LoVo (cell line): ENCODE measurements at regions not wholly inside any gene's neighbourhood (a gene's known extent, or its start where the extent isn't known, plus 50 kb on each side); places are given as distances from the start of the nearest gene placed in this dataset.

ENCODE experiments used
- DNase-seq: peaks from one replicate; pipeline ENCODE4 v3.0.0-alpha.2; 2016; ENCODE audit warnings: low spot score

DNA sequence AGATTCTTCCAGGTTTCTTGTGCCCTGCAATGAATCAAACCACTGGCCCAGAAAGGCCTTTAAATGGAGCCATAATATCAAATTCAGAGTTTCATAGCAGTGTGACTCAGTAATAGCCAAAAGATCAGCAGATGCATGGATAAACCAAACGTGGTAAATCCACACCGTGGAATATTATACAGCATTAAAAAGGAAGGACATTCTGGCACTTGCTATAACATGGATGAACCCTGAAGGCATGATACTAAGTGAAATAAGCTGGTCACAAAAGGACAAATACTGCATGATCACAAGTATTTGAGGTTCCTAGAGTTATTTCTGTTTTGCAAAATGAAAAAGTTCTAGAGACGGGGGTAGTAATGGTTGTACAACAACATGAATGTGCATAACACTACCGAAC, 140.1 kb downstream of the TOMM20 start:
- DNase-seq, result no peak

DNA sequence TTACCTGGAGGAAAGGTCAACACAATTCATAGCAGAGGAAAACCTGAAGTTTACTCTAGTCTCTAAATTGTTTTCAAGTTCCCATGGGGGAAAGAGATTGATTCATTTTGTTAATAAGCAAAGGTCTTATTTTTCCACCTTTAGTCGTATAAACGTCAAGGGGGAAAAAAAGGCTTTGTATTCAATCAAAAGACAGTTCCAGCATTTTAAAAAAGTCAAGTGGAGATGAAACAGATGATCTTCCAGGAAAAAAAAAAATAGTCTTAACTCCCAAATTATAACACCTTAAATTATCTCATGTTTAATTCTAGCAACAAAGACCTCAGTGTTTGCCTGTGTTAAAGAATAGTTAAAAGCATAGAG, 140.5 kb downstream of the TOMM20 start:
- no peak for DNase-seq

DNA sequence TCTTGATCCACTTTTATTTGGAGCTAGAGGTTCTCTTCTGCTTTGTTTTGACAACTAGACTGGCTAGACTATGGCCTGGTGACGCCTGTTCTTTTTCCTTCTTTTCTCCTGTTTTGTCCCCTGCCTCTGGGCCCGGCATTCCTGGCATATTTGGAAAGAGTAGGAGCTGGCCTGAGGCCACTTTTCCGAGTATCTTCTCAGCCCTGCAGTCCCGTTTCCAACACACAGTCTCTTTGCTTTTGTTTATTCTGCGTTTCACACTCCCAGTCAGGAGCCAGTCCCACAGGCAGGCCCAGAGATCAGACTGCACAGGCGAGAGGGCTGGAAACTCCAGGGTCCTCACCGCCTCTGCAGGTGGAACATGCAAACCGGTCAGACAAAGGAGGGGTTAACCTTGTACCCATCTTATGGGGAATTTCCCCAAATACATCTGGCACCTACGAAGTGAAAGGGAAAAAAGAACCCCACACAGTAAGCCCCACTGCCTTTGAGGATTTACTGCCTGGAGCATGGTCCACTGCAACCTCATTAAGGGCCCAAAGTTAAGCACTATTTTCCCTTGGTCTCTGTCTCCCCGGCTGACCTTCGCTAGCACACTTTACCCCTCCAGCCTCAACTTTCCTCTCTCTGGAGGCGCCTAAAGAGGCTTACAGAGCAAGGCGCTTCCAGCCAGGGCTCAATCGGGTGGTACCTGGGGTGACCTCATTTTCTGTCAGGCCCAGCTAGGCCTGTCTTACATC, 141.1 kb downstream of the TOMM20 start:
- DNase-seq, result no peak

DNA sequence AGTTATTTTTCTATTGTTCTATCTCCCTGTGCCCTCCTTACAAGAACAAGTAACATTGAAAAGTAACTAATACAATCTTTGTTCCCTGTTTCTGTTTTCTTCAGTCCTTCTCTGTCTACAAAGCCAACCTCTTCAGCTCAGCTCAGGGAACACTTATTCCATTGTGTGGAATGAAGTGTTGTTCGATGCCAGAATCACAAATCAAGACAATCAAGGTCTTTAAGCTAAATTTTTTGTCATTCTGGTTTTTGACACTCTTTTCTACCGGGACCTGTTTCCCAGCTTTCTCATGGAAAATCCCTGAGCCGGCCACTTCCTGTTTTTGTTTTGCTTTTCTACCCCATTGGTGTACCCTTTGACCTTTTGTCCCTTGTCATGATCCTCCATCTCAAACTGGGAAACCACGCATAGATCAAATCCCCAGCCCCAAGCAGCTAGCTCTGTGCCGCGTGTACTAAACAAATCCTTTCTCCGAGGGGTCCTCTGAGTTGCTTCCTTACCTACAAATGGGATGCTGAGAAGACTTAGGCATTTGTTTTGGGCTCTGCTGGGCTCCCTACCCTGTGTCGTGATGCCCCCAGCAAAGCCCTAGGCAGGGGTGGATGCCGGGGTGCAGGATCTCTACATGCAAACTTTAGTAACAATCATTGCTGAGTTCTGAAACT, 141.8 kb downstream of the TOMM20 start:
- DNase-seq, result no peak

DNA sequence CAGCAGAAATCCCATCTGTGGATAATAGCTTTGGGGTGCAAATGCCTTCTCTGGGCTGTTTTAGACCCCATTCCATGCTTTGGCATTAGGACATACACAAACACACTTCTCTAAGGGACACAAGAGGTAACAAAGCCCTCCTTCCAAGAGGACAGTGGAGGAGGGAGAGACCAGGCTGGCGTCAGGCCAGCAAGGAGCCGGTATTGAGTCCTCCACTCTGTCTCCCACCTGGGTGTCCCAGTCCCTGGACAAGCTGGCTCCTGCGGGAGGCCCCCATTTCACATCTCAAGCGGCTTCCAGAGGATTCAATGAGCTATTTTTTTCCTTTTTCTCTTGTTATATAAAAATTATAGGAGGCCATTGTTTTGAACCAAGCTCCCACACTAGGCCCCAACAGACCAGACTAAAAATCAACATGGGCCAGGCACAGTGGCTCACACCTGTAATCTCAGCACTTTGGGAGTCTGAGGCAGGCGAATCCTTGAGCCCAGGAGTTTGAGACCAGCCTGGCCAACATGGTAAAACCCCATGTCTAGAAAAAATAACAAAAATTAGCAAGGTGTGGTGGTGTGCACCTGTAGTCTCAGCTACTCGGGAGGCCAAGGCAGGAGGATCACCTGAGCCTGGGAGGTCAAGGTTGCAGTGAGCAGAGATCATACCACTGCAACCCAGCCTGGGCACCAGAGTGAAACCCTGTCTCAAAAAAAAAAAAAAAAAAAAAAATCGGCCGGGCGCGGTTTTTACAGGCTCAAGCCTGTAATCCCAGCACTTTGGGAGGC, 142.9 kb downstream of the TOMM20 start:
- DNase-seq, result no peak

DNA sequence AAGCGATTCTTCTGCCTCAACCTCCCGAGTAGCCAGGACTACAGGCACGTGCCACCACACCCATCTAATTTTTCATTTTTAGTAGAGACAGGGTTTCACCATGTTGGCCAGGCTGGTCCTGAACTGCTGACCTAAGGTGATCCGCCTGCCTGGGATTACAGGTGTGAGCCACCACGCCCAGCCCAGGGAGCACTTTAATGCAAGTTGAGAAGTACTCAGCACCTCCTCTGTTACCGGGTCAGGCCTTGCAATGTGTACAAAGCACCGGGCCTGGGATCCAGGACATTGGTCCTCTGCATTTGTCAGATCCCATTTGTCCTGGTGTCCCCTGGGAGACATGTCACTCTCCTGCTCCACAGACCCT, 143.6 kb downstream of the TOMM20 start:
- DNase-seq, result no peak

DNA sequence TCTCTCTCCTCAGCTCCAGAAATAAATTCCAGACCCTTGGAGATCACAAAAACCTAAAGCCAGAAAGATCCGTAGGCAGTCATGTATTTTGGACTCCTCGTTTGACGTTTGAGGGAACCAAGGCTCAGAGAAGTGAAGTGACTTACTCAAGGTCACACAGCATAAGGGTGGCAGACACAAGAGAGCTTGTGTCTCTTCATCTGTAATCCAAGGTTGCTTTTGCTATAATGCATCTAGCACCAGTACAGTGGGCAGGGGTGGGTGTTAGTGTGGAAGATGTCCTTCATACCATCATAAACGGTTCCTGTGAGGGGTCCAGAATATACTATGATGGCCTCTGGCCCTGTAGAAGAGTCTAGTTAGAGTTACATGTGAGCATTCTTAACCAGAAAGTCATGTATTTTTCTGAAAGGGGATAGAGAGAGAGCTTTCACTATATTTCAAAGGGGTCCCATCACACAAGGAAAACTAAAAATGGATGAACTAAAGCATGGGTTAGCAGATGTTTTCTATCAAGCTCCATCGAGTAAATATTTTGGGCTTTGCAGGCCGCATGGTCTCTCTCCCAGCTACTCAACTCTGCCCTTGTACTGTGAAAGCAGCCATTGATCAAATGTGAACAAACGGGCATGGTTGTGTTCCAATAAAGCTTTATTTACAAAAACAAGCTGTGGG, 144.9 kb downstream of the TOMM20 start:
- no peak for DNase-seq

DNA sequence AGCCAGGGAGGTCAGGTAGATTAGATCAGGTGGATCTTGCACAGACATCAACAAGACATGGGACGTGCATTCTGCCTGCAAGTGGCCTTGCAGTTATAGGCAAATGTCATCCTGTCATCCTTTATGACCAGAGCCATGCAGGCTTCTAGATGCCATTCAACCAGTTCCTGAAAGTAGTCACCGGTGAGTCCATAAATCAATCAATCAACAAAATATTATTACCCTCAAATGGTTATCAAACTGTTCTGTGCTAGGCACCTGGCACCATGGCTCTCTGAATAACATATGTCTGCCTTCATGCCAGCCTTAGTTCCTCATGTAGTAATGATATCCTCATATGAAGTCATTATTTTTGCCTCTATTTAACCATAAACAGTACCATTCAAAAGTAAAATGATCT, 146.9 kb downstream of the TOMM20 start:
- DNase-seq, result no peak

DNA sequence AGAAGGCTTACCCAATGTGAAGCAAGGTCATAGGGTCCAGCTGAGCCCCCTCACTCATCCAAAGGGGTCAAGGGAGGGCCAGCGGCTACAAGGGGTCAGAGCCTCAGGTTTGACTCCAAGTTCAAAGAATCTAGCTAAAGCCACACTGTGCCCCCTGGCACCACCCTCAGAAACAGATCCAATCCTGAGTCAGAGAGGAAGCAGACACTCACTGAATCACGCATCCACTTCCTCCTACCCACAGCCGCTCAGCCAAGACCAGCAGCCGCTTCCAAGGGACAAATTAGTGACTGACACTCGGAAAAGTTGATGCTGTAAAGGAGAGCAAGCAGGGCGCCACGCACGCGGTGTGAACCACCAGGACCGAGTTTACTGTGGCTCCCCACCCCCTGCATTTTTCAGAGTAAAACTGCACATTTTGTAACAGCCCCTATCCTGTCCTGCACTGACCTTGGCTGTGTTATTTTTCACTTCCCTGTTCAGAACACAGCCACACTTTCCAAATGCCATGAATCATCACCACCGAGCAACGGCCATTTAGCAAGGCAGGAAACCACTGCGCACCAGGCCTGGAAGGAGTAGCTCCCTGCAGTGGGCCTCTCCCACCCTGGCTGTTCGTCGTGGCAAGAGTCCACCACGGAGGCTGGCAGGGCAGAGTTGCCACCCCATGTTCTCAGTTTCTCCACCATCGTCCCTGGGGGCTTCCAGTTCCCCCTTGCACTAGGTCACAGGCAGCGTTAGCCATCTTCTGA, 147.8 kb downstream of the TOMM20 start:
- peak; percentile 56 for DNase-seq

DNA sequence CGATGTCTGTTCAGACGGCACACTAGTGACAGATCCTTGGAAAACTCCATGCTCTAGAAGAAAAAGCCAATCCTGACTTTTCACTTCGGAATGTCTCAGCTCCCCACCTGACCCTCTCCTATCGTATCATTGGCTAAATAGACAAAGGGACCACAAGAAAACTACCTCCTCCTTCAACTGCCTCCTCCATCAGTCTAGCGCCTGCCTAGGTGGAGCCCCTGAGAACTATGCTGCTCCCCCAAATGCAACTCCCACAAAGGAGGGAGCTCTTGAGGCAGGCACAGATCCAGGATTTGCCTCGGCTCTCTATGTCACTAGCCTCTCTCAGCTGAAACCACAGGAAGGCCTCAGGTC, 148.4 kb downstream of the TOMM20 start:
- DNase-seq, result no peak

DNA sequence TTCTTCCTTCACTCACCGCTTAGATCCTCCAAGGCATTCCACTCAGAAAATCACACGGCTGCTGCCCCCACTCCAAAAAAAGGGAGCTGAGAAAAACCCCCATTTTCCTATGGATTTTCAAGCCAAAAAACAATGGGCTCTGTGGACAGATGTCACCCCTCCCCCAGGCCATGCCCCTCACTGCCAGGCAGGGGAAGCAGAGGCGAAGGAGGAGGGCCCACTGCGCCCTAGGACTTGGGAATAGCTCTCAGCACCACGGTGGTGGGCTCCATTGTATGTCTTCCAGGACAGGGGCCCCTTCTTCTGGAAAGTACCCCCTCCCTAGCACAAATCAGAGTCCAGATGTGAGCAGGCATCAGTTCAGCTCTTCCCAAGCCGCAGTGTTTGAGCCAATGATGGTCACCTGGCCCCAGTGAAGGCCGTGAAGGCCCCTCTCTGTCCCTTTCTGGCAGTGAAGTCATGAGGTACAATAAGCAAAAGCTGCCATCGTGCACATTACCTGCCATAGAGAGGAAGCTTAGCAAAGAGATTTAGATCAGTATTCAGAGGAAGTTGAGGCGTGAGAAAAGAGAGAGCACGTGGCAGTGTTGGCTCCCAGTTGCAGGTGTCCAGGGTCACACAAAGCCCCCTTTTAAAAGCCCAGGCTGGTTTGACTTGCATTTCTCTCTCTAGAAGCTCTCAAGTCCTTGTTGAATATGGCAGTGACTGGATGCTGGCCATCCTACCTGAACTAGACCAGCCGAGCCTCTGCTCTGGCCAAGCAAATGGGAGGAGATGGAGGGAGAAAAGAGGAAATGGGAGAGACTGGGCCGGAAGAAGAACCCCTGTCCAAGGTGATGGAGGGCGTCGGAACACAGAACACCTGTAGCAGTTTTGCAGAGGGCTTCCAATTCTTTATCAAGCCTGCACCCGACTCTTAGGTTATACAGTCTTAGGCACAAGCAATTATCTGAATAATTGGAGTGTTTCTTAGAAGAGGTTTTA, 149.0 kb downstream of the TOMM20 start:
- DNase-seq, result no peak

DNA sequence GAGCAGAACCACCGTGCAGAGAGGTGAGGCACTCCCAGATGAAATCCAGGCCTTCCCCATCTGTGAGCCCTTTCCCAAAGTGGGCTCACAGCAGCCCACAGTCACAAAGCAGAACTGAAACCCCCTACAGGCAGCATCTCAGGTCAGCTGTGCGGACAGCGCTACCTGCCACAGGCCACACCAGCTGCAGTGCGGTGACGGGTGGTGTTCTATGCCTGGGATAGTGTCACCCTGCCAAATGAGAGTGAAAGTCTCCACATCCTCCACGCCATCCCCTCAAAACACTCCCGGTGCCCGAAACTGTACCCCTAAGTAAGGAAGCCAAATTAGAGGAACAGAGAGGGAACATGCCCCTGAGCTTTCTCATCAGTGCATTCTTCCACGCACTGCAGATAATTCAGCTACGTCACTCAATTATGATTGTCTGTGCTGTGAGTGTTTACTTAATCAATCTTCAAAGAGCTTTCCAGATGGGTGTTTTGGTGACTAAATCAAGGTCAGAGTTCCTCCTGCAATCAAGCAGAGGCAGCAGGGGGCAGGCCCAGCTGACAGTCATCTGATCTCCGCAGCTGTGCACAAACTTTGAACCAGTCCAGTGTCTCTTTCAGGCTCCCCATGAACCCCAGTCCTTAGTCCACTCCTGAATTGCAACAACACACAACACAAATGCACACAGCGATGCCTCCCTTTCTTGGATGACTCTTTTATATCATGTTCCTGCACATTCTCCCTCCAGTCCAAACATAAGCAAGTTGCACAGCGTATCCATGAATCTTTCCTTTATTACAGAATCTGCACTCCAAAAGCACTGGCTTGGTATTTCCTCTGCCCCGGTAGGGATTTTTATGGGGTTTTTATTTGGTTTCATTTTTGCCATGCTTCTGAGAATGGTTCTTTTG, 150.0 kb downstream of the TOMM20 start:
- DNase-seq, result peak; percentile 82

DNA sequence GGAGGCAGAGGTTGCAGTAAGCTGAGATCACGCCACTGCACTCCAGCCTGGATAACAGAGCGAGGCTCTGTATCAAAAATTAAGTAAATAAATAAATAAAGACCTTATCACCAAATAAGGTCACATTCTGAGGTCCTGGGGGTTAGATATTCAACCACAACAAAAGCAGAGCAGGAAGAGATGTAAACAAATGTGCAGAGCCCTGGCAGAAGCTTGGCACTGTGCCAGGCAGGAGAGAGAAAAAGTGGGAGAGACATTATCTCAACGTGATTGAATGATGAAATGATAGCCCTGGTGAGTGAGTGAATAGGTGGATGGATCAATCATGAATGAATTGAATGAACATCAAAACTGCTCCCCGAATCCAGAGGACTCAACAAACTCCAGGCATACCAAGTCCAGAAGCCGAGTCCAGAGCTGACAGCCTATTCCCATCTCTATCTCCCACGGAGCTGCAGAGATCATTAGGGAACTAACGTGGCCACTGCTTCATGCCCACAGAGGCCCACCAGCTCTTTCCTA, 150.7 kb downstream of the TOMM20 start:
- DNase-seq, result peak; percentile 69

DNA sequence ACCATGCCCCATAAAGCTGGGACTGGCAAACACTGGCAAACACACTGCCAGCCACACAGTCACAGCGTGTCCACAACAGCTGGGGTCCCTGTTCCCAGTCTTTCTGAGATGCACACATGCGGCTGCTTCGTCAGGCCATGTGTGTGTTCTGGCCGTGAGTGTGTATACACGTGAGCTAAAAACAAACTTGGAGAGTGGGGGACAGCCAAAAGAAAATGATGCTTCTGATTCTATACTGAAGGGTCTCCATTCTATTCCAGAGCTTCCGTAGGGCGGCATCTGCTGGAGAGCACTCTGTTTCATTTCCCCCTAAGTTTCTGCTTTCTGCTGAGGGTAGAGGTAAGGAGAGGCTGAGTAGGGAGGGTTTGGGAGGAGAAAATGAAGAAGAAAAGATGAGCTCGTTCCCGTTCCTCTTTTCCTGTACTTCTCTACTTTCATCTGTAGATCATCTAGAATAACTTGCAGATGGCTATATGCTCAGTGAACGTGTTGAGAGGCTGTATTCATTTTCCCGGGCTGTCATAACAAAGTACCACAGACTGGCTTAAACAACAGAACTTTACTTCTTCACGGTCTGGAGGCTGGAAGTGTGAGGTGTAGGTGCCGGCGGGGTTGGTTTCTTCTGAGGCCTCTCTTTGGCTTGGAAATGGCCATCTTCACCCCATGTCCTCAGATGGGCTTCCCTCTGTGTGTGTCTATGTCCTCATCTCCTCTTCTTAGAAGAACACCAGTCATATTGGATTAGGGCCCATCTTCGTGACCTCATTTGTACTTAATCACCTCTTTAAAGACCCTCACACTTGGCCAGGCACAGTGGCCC, 151.6 kb downstream of the TOMM20 start:
- DNase-seq, result no peak

DNA sequence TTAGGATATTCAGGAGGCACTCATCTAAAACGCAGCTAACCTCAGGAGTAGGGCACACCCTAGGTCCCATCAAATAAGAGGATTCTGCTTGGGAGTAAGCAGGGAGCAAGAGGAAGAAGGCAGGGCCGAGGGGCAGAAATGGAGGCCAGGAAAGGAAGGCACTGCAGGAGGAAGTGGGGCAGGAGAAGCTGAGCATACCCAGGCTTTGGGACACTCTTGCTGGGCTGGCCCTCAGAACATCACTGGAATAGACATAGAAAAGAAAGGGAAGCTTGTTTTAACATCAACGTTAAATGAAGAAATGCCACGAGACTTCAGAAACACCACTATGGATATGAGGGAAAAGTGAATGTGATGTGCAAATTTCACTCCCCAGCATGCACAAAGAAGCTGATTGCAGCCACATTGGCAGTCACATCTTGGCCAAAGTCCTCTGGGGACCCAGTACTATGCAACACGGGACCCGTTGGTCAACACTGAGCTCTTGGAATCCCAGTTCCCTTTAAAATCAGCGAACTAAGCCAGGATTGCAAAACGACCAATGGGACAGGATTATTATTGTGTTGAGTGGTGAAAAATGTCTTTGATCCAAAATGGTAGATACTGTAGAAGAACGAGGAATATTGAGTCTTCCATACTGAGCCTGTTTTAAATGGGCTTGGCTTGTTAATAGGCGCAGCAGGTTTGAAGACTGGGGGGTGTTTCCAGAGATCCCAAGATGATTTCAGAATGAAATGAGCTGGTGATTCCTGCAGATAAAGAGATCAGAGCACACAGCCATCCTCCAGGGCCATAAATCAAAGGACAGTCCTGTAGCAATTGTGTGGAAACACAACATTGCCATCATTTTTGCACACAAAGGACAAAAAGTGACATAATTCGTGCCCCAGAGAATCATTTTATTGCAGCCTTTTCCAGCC, 152.4 kb downstream of the TOMM20 start:
- no peak for DNase-seq

DNA sequence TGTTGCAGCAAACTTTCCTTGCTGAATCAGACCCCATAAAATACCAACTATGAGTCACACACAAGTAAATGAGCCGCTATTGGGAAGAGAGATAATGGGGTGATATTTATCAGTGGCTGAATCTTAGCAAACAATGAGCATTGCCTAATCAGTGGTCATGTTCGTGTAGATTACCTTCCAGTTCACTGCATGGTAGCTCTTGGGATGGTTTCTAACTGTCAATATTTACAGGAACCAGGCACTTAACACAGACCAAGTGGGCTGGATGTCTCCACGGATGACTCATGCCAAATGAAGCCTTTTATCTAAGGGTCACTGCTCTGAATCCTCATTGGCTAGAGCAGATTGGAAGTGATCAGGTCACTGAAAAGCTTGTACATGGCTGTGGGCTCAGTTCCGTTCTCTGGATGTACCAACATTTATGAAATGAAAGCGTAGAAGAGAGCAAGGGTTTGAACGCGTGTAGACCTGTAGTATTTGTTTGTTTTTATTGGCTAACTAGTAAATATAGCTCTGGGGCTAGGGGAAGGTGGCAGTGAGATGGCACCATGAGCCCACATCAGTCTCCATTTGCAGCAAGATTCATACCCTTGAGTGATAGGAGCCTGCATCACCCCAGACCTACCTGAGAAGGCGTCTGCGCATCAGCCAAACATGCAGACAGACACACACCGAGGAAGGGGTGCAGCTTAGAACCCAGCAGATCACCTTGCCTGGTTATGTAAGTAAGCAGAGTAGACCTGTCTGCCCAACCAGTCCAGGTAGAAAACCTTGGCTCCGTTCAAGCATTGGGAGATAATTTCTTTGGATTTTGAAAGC, 153.3 kb downstream of the TOMM20 start:
- peak; percentile 86 for DNase-seq
